Activated CD8-positive, alpha-beta memory T cell treated with anti-CD3 and anti-CD28 coated beads for 36 hours (primary cell): ENCODE measurements at regions not wholly inside any gene's neighbourhood (a gene's known extent, or its start where the extent isn't known, plus 50 kb on each side); places are given as distances from the start of the nearest gene placed in this dataset.

ENCODE experiments used
- CTCF ChIA-PET: fragments of 350-600 bp; sonication (Branson Sonifier 250); formaldehyde crosslinking; loops from one replicate; lab custom pipeline; 2021; ENCODE audit warnings: antibody characterized with exemption; lab: Charles Lee
- POLR2A ChIA-PET: fragments of 350-600 bp; sonication (Branson Sonifier 250); formaldehyde crosslinking; loops from one replicate; lab custom pipeline; 2021; ENCODE audit warnings: antibody characterized with exemption; lab: Charles Lee

GRCh38 chr11:10622957-10623791, 54.7 kb upstream of the LYVE1 start:
- POLR2A ChIA-PET = no interaction called here
- CTCF ChIA-PET = interaction anchor here (0.8 kb wide), 1 partner anchor 13 kb away, joined by 3 read pairs; no protein-coding TSS in a partner anchor

GRCh38 chr11:10622108-10622507, 53.6 kb upstream of the LYVE1 start:
- CTCF ChIA-PET = no interaction called here

GRCh38 chr11:10619131-10619680, 50.7 kb upstream of the LYVE1 start:
- POLR2A ChIA-PET = no interaction called here
- CTCF ChIA-PET = interaction anchor here (0.5 kb wide), 1 partner anchor 33 kb away, joined by 3 read pairs; no protein-coding TSS in a partner anchor

More at GRCh38 chr11:10622108-10622507, 53.6 kb upstream of the LYVE1 start:
- POLR2A ChIA-PET = no interaction called here

- ChIA-PET CTCF (no interaction called here), POLR2A (no interaction called here)
These were observed 50.0 kb upstream of the LYVE1 start for GRCh38 chr11:10618490-10618889.
